Fibroblast of skin of back (primary cell): ENCODE measurements at regions not wholly inside any gene's neighbourhood (a gene's known extent, or its start where the extent isn't known, plus 50 kb on each side); places are given as distances from the start of the nearest gene placed in this dataset.
A peak's percentile ranks its signal among the peaks of the same experiment; 100 is the strongest.

Experiments used
- DNase-seq: peaks from one replicate; pipeline ENCODE4 v3.0.0-alpha.2; 2013

- no peak for DNase-seq
These were observed 146.1 kb upstream of the THBS1 start for GRCh38 chr15:39434751-39435238.

DNA sequence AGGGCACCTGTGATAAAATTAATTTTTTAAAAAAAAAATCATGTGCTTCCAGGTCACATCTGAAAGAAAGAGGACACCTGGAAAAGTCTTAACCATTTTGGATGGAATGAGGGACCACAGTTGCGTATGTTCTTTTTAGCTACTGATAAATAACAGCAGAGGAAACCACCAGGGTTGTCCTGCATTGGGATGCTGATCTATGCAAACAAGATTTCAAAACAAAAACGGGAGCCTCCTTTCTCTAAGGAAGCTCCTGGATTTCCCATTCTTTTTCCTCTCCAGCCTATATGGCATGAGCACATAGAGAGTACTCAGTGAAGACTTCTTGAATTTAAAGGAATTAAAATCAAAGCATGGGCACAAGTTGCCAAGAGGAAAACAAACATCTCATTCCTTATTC, 145.6 kb upstream of the THBS1 start:
- no peak for DNase-seq

- DNase-seq: no peak
These were observed 142.6 kb upstream of the THBS1 start for GRCh38 chr15:39438260-39438659.

GRCh38 chr15:39438799-39439592, 141.9 kb upstream of the THBS1 start:
- no peak for DNase-seq

- DNase-seq: no peak
These were observed 138.0 kb upstream of the THBS1 start for GRCh38 chr15:39442898-39443297.

- no peak for DNase-seq
These were observed 137.1 kb upstream of the THBS1 start for GRCh38 chr15:39443659-39444219.

DNA sequence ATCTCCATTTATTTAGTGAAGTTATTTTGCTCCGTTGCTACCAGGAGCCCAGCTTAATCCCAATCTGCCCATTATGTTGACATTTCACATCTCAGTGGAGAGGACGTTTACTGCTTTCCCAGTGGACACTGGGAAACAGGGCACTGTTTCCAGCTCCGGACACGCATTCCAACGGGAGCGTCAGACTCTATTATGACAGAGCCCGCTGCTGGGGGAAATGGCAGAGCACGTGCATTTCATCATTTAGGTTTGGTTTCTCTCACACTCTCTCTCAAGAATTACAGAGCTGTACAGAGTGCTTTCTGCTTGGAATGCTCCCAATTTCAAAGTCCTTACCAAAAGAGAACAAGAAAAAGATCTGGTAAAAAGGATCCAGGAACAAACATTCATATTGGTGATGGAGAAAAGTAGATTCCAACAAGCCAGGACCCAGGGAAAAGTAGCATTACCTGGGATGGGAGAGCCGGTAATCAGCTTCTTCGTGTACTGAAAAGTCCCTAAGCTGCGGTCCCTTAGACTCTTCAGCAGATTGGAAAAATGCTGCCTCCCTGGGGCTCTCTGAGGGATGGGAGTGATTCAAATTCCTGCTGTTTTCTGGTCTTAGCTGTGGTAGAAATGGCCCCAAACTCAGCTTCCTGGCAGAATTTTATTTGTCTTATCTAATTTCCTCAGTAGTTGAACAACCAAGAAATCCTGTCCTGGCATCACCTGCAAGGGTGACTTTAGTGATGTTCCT, 136.0 kb upstream of the THBS1 start:
- peak; percentile 35 for DNase-seq

- DNase-seq: no peak
These were observed 134.9 kb upstream of the THBS1 start for GRCh38 chr15:39445931-39446330.

DNA sequence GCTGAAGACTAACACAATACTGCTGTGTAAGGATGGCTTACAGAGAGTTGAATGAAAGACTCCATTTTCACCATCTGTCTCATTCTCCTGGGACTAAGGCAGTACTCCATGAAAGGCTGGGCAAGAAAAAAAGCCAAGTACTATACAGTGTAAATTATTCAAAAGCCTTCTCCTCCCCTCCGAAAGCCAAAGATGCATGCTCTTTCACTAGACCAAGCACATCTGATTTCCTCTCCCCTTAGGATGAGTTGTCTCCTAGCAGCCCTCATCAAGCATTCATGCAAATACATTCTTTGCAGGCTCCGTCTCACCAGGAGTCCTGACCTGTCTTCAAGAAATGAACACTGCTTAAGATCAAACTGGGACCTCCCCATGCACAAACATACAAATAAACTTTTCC, 133.5 kb upstream of the THBS1 start:
- DNase-seq: no peak

GRCh38 chr15:39447881-39448280, 133.0 kb upstream of the THBS1 start:
- no peak for DNase-seq

- no peak for DNase-seq
These were observed 132.5 kb upstream of the THBS1 start for GRCh38 chr15:39448409-39448808.

GRCh38 chr15:39451121-39451688, 129.7 kb upstream of the THBS1 start:
- DNase-seq: no peak

DNA sequence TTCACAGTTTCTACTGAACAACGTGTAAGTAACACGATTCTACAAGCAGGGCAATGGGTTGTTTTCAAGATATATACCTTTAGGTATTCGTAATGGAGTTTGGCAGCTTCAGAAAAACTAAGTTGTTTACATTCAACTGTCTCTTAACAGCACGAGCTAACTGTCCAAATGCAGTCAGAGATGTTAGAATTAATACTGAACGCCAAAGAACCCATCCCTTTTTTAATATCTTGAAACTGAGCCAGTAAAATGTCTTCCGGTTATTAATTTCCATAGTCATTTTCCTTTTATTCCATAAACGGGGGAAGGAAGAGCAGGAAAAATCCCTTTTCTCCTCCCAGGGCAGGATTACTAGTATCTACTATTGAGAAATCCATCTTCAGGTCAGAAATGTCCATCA, 129.0 kb upstream of the THBS1 start:
- no peak for DNase-seq

GRCh38 chr15:39453620-39454019, 127.3 kb upstream of the THBS1 start:
- no peak for DNase-seq

DNA sequence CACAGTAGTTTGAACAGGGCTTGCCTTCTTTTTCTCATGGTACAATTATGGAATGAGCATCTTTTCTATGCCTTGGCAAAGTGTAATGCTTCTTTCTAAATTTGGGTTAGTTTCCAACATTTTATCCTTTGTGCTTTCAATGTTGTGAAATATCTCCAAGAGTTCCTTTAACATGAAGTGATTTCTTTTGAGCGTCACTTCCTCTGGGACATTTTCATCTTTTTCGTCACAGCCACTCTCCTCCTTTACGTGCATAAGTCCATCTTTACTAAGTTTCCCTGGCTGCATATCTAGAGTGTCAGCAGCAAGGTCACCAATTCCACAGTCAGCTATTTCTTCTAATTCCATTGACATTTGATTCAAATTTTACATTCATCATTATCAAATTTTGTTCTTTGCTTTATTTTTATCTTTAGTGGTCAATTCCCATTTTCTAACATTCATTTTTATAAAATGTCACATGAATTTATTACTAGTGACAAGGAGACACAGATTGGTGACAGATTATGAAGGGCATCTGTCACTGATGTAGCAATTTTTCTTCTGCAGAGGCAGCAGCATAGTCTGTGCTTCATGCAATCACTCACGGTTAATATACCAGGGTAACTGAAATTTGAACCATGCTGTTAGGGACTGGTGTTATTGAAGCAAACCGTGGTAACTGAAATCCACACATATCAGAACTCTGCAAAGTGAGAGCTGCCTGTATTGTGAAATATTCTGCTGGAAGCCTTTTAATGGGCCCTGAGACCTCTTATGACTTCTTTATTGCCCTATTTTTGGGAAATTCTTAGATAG, 126.5 kb upstream of the THBS1 start:
- no peak for DNase-seq

DNA sequence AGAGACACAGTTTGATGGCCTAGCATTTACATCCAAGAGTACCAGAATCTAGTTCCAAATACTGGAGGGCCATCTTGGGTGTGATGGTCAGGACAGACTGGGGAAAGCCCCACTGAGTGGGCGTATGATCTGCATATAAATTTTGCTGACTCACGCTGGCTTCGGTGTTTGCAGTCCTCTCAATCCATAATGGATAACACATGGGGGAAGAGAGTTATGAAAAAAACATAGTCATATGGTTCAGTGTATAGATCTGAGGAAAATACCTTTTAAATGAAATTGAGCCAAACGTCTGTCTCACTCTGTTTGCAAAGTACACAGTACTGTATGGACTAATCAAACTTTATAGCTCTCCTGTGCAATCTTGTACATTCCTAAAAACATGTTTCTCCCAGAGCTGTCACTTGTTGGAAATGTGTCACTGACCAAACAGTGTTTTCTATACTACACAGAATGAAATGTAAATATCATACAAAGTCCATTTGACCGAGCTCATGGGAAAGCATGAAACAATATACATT, 125.3 kb upstream of the THBS1 start:
- DNase-seq: peak; percentile 80

- DNase-seq: no peak
These were observed 124.7 kb upstream of the THBS1 start for GRCh38 chr15:39456159-39456558.

GRCh38 chr15:39456582-39457330, 124.1 kb upstream of the THBS1 start:
- no peak for DNase-seq

DNA sequence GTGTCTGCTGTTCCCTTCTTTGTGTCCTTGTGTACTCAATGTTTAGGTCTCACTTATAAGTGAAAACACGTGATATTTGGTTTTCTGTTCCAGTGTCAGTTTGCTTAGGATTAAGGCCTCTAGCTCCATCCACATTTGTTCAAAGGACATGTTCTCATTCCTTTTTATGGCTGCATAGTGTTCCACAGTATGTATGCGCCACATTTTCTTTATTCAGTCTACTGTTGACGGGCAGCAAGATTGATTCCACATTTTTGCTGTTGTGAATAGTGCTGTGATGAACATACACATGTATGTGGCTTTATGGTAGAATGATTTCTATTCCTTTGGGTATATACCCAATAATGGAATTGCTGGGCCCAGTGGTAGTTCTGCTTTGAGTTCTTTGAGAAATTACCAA, 122.7 kb upstream of the THBS1 start:
- DNase-seq: no peak

GRCh38 chr15:39459548-39459947, 121.3 kb upstream of the THBS1 start:
- DNase-seq: no peak

- DNase-seq: no peak
These were observed 120.1 kb upstream of the THBS1 start for GRCh38 chr15:39460748-39461147.
